Upper lobe of left lung (tissue), 6 donors: ENCODE measurements at regions not wholly inside any gene's neighbourhood (a gene's known extent, or its start where the extent isn't known, plus 50 kb on each side); places are given as distances from the start of the nearest gene placed in this dataset.

ENCODE experiments used
- ATAC-seq, 2 donors: fragments of 200-7000 bp; cut with Tn5 transposase; one replicate each; pipeline ENCODE4 v1.9.1; 2022; ENCODE audit warnings: mild to moderate bottlenecking in 2 of 2, moderate library complexity in 2 of 2; ENCODE audit not compliant: low FRiP score in 2 of 2
- DNase-seq, 2 donors: peaks; one replicate each; pipeline ENCODE4 v3.0.0-alpha.2; 2019 to 2020
- H3K27ac ChIP-seq, 4 donors: fragments of 200-600 bp; sonication (generic); one replicate each; pipeline ENCODE4 v1.5.1; 2016 to 2019
- H3K27me3 ChIP-seq, 4 donors: fragments of 200-600 bp; sonication (generic); one replicate each; pipeline ENCODE4 v1.5.1; 2017 to 2019
- H3K36me3 ChIP-seq, 4 donors: fragments of 200-600 bp; sonication (generic); one replicate each; pipeline ENCODE4 v1.5.1; 2016 to 2019
- H3K4me1 ChIP-seq, 4 donors: fragments of 200-600 bp; sonication (generic); one replicate each; pipeline ENCODE4 v1.5.1; 2018 to 2019
- H3K4me3 ChIP-seq, 4 donors: fragments of 200-600 bp; sonication (generic); one replicate each; pipeline ENCODE4 v1.5.1; 2017 to 2019; ENCODE audit warnings: mild to moderate bottlenecking in 2 of 4, moderate library complexity in 1 of 4
- H3K9me3 ChIP-seq, 4 donors: fragments of 200-600 bp; sonication (generic); one replicate each; pipeline ENCODE4 v1.5.1; 2018 to 2019
- CTCF ChIP-seq, 6 experiments: fragments of 450-650 bp in 4 of 6; fragments of 200-600 bp in 2 of 6; sonication (generic) in 2 of 6; IDR thresholded peaks; one replicate each; pipeline ENCODE4 v1.5.1; 2016 to 2019; ENCODE audit warnings: antibody characterized with exemption in 6 of 6
- EP300 ChIP-seq, 4 donors: sonication (generic); formaldehyde crosslinking; IDR thresholded peaks; one replicate each; pipeline ENCODE4 v1.5.1; 2017; ENCODE audit warnings: antibody characterized with exemption in 4 of 4, control low read depth in 2 of 4
- POLR2A ChIP-seq, 4 donors: fragments of 450-650 bp; IDR thresholded peaks; one replicate each; pipeline ENCODE4 v1.5.1; 2016 to 2017; ENCODE audit warnings: antibody characterized with exemption in 4 of 4, mild to moderate bottlenecking in 2 of 4
- POLR2AphosphoS5 ChIP-seq, 2 donors: sonication (generic); formaldehyde crosslinking; IDR thresholded peaks; one replicate each; pipeline ENCODE4 v1.5.1; 2017; ENCODE audit warnings: antibody characterized with exemption in 2 of 2
- WGBS, 2 donors: methylation state at CpG; one replicate each; pipeline ENCODE4 v1.1.5; 2017 to 2018; 5-methylcytosine and 5-hydroxymethylcytosine counted together
- donor health status: DM: no; HTN: no; CAD: no; lungs with moderate emphysema.
- donor health status: DM: no; HTN: yes; CAD: no; lungs with severe emphysema.

- ATAC-seq = no peak
- 78 to 88% methylated on average over 1 of the region's 1 CpG for WGBS, 2 donors
Measured at GRCh38 chr2:145034511-145034910, 514.6 kb upstream of the ZEB2 start.

GRCh38 chr2:145033438-145033837 is 513.5 kb upstream of the ZEB2 start:
- TF ChIP-seq POLR2AphosphoS5 (IDR thresholded peaks at IDR 0.05) (no peak), POLR2A (IDR thresholded peaks at IDR 0.05) (no peak), CTCF (IDR thresholded peaks at IDR 0.05) (no peak), EP300 (IDR thresholded peaks at IDR 0.05) (no peak)
- no peak for ATAC-seq
- H3K27me3 ChIP-seq = no peaks in the 10 kb centered on the region
- 97% methylated on average over 1 of the region's 1 CpG for WGBS, 2 donors
- no peaks in the 10 kb centered on the region for H3K9me3 ChIP-seq
- H3K27ac ChIP-seq = no peak overlapping the region
- DNase-seq = no peak
- H3K4me3 ChIP-seq = no peak overlapping the region
- H3K4me1 ChIP-seq = peaks cover 0 to 4% (median 2%) of the 10 kb centered on the region in 4 donors
- no peaks in the 10 kb centered on the region for H3K36me3 ChIP-seq

More at GRCh38 chr2:145034511-145034910, 514.6 kb upstream of the ZEB2 start:
- H3K27ac ChIP-seq = no peak overlapping the region
- DNase-seq = no peak
- no peaks in the 10 kb centered on the region for H3K36me3 ChIP-seq
- H3K4me3 ChIP-seq = no peak overlapping the region
- TF ChIP-seq EP300 (IDR thresholded peaks at IDR 0.05) (no peak), CTCF (IDR thresholded peaks at IDR 0.05) (no peak)
- peaks cover 0 to 3% (median 0%) of the 10 kb centered on the region in 4 donors for H3K4me1 ChIP-seq
- no peaks in the 10 kb centered on the region for H3K9me3 ChIP-seq
- no peaks in the 10 kb centered on the region for H3K27me3 ChIP-seq

GRCh38 chr2:145032791-145033190 is 512.9 kb upstream of the ZEB2 start:
- Histone ChIP-seq H3K4me1 (peaks cover 0 to 7% (median 2%) of the 10 kb centered on the region in 4 donors), H3K27ac (no peak overlapping the region), H3K9me3 (no peaks in the 10 kb centered on the region), H3K27me3 (no peaks in the 10 kb centered on the region), H3K36me3 (no peaks in the 10 kb centered on the region), H3K4me3 (no peak overlapping the region)
- TF ChIP-seq CTCF (IDR thresholded peaks at IDR 0.05) (no peak), EP300 (IDR thresholded peaks at IDR 0.05) (no peak), POLR2AphosphoS5 (IDR thresholded peaks at IDR 0.05) (no peak), POLR2A (IDR thresholded peaks at IDR 0.05) (no peak)
- 85 to 88% methylated on average over 2 of the region's 2 CpGs for WGBS, 2 donors
- ATAC-seq = no peak
- no peak for DNase-seq

- H3K4me1 ChIP-seq = peaks cover 0 to 8% (median 2%) of the 10 kb centered on the region in 4 donors
- no peak overlapping the region for H3K4me3 ChIP-seq
- TF ChIP-seq CTCF (IDR thresholded peaks at IDR 0.05) (no peak), POLR2AphosphoS5 (IDR thresholded peaks at IDR 0.05) (no peak), EP300 (IDR thresholded peaks at IDR 0.05) (no peak)
- H3K27me3 ChIP-seq = no peaks in the 10 kb centered on the region
- H3K36me3 ChIP-seq = no peaks in the 10 kb centered on the region
- ATAC-seq = no peak
- H3K9me3 ChIP-seq = no peaks in the 10 kb centered on the region
- no peak for DNase-seq
- H3K27ac ChIP-seq = peak overlapping the region in 1 of 4 donors; percentile 3
- 27 to 42% methylated on average over 3 of the region's 3 CpGs for WGBS, 2 donors
Measured at GRCh38 chr2:145029873-145030272, 510.0 kb upstream of the ZEB2 start.

GRCh38 chr2:145029081-145029480 is 509.2 kb upstream of the ZEB2 start:
- Histone ChIP-seq H3K27me3 (no peaks in the 10 kb centered on the region), H3K4me1 (peaks cover 0 to 8% (median 2%) of the 10 kb centered on the region in 4 donors), H3K4me3 (no peak overlapping the region), H3K9me3 (no peaks in the 10 kb centered on the region), H3K27ac (no peak overlapping the region), H3K36me3 (no peaks in the 10 kb centered on the region)
- ATAC-seq (no peak), DNase-seq (no peak)
- 77 to 78% methylated on average over 5 of the region's 5 CpGs for whole genome bisulfite sequencing, 2 donors
- TF ChIP-seq CTCF (IDR thresholded peaks at IDR 0.05) (no peak), POLR2A (IDR thresholded peaks at IDR 0.05) (no peak), EP300 (IDR thresholded peaks at IDR 0.05) (no peak), POLR2AphosphoS5 (IDR thresholded peaks at IDR 0.05) (no peak)
